ENCODE measurements at regions not wholly inside any gene's neighbourhood (a gene's known extent, or its start where the extent isn't known, plus 50 kb on each side); places are given as distances from the start of the nearest gene placed in this dataset.

DNA sequence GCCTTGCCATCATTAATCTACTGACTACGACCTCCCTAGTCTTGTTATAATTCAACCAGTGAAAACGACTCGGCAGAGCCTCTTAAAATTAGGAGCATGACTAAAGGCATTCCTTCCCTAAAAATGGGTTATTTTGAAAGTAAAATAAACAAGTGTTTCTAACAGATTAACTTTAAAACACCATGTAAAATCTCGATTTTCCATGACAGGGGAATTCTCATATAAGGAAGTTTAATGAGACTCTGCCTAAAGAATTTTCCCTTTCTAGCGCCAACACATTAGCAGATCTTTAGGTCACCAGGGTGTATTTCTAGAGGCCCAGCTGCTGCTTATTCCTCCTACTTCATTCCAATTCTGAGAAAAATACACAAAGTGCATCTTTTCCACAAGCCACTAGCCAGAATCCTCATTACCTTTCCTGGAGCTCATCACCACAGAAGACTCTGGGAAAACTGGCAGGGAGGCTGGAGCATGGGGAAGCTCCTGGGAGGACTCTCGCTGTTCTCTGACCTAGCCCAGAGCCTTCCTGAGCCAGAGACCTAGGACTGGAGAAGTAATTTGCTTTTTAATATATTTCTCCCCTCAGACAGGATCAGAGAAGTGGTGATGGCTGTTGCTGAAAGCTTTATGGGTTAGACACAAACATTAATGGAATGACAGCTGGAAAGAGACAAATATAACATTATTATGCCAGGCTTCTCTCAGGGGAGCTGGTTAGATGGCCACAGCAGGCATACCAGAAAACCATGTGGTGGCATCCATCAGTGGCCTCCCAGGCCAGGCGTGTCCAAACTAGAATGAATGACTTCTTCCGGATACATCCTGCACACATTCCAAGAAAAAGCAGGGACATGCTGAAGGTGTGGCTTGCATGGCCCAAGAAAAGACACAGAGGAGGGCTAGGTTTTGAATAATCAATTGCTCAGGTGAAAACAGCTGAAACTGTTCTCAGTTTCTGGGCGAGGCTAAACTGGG lies 63.6 kb upstream of the CTTNBP2NL start:
- Histone ChIP-seq H3K4me3 (ENCODE audit: control insufficient read depth in 1 of 7, extremely low read depth in 1 of 7, insufficient read depth in 4 of 7, low read depth in 2 of 7, low read length in 6 of 7) (no peak overlapping the region), H3K4me1 (ENCODE audit: control extremely low read depth in 1 of 4, control insufficient read depth in 4 of 4, insufficient read depth in 4 of 4, low read length in 3 of 4) (peaks cover 0 to 3% (median 1%) of the 10 kb centered on the region in 4 experiments), H3K27me3 (replicated peaks in 2 of 5; ENCODE audit: control insufficient read depth in 4 of 5, insufficient read depth in 5 of 5, low read length in 4 of 5) (peaks cover 0 to 15% (median 7%) of the 10 kb centered on the region in 5 experiments), H3K9me3 (ENCODE audit: control extremely low read depth in 1 of 5, control insufficient read depth in 4 of 5, insufficient read depth in 2 of 5, low read depth in 1 of 5, low read length in 4 of 5) (no peaks in the 10 kb centered on the region), H3K27ac (ENCODE audit: insufficient read depth in 1 of 2, low read depth in 1 of 2, low read length in 2 of 2, poor library complexity in 1 of 2, severe bottlenecking in 2 of 2) (no peak overlapping the region), H3K36me3 (ENCODE audit: control insufficient read depth in 4 of 4, insufficient read depth in 4 of 4, low read length in 3 of 4) (no peaks in the 10 kb centered on the region)
- ChIA-PET POLR2A (no interaction called here), CTCF (interaction anchor here (1.2 to 1.3 kb wide), 2 partner anchors 10 to 27 kb away, joined by 4 read pairs; no protein-coding TSS in a partner anchor)
- no peak for DNase-seq
- 98% methylated on average over 6 of the region's 9 CpGs for WGBS (ENCODE audit: insufficient coverage)

DNA sequence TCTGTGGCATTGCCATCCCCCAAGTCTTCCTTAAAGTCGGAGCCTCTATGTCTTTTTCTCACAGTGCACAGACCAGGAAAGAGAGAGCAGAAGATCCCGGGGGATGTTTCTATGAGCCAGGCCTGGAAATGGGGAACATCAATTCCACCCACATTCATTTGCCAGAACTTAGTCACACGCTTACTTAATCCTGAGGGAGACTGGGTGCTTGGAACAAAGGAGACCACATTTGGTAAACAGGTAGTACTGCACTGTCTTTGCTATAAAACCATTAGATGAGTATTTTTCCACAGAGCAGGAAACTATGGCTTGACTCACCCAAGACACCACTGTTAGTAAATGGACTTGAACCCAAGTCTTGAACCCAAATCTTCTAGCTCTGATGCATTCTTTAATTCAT lies 60.7 kb upstream of the CTTNBP2NL start:
- Histone ChIP-seq H3K4me3 (ENCODE audit: control insufficient read depth in 1 of 7, extremely low read depth in 1 of 7, insufficient read depth in 4 of 7, low read depth in 2 of 7, low read length in 6 of 7) (no peak overlapping the region), H3K4me1 (ENCODE audit: control extremely low read depth in 1 of 4, control insufficient read depth in 4 of 4, insufficient read depth in 4 of 4, low read length in 3 of 4) (peaks cover 0 to 3% (median 1%) of the 10 kb centered on the region in 4 experiments), H3K27me3 (replicated peaks in 2 of 5; ENCODE audit: control insufficient read depth in 4 of 5, insufficient read depth in 5 of 5, low read length in 4 of 5) (peaks cover 0 to 15% (median 7%) of the 10 kb centered on the region in 5 experiments), H3K27ac (ENCODE audit: insufficient read depth in 1 of 2, low read depth in 1 of 2, low read length in 2 of 2, poor library complexity in 1 of 2, severe bottlenecking in 2 of 2) (no peak overlapping the region), H3K36me3 (ENCODE audit: control insufficient read depth in 4 of 4, insufficient read depth in 4 of 4, low read length in 3 of 4) (no peaks in the 10 kb centered on the region), H3K9me3 (ENCODE audit: control extremely low read depth in 1 of 5, control insufficient read depth in 4 of 5, insufficient read depth in 2 of 5, low read depth in 1 of 5, low read length in 4 of 5) (peaks cover 0 to 3% (median 0%) of the 10 kb centered on the region in 5 experiments)
- DNase-seq, result no peak
- ChIA-PET POLR2A (no interaction called here), CTCF (interaction anchor here (1.4 to 2.4 kb wide), 3 partner anchors 11 to 21 kb away, joined by 3 to 6 read pairs (median 5); no protein-coding TSS in a partner anchor)
- 100% methylated on average over 1 of the region's 3 CpGs for WGBS (ENCODE audit: insufficient coverage)

DNA sequence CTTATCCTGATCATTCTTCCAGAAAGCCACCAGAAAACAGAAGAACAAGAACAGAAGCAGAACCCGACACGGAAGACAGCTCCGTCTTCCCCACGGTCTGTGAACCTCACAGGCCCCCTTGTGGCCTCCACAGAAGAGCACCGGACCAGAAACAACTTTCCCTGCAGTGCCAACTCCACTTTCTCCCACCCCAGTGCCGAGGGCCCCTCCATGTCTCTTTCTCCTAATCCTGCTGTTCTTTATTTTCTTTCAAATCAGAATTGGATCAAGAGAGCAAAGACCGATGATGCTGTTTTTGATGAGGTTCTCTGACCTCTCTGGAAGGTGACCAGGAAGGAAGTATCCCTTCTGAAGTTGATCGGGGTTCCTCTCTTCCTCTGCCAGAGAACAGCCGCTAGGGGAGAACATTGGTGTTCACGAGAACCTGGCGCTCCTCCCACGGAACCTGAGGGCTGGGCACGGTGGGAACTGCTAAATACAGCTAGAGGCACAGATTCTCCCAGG lies 58.9 kb upstream of the CTTNBP2NL start:
- no peak overlapping the region for H3K27ac ChIP-seq (ENCODE audit: insufficient read depth in 1 of 2, low read depth in 1 of 2, low read length in 2 of 2, poor library complexity in 1 of 2, severe bottlenecking in 2 of 2)
- H3K36me3 ChIP-seq (ENCODE audit: control insufficient read depth in 4 of 4, insufficient read depth in 4 of 4, low read length in 3 of 4), result no peaks in the 10 kb centered on the region
- peaks cover 0 to 3% (median 0%) of the 10 kb centered on the region in 5 experiments for H3K9me3 ChIP-seq (ENCODE audit: control extremely low read depth in 1 of 5, control insufficient read depth in 4 of 5, insufficient read depth in 2 of 5, low read depth in 1 of 5, low read length in 4 of 5)
- peaks cover 0 to 3% (median 1%) of the 10 kb centered on the region in 4 experiments for H3K4me1 ChIP-seq (ENCODE audit: control extremely low read depth in 1 of 4, control insufficient read depth in 4 of 4, insufficient read depth in 4 of 4, low read length in 3 of 4)
- peak; percentile 49 to 70 (median 65) for DNase-seq
- CTCF ChIA-PET, result interaction anchor here (0.8 to 2.4 kb wide), 11 partner anchors 9 to 569 kb away, joined by 3 to 6 read pairs (median 4); no protein-coding TSS in a partner anchor
- peak overlapping the region in 4 of 7 experiments; percentile 16 to 59 (median 43) for H3K4me3 ChIP-seq (ENCODE audit: control insufficient read depth in 1 of 7, extremely low read depth in 1 of 7, insufficient read depth in 4 of 7, low read depth in 2 of 7, low read length in 6 of 7)
- WGBS (ENCODE audit: insufficient coverage), result 6% methylated on average over 11 of the region's 13 CpGs
- POLR2A ChIA-PET, result no interaction called here
- H3K27me3 ChIP-seq (replicated peaks in 2 of 5; ENCODE audit: control insufficient read depth in 4 of 5, insufficient read depth in 5 of 5, low read length in 4 of 5), result peaks cover 0 to 10% (median 5%) of the 10 kb centered on the region in 5 experiments

DNA sequence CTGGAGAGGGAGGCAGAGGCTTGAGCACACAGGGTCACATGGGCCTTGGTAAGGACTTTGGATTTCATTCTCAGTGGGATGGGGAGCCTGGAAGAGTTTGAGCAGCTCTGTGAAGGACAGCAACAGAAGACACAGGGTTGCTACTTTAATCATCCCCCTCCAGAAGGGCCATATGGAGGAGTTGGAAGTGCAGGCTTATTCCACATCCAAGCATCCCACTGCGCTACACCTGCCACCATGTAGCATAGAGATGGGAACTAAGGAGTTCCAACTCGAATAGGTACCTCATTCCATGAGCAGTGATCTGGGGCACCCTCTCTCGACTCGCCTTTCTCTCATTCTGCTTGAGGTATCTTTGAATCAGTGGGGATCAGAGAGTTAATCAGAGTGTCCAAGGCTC lies 54.0 kb upstream of the CTTNBP2NL start:
- Histone ChIP-seq H3K9me3 (ENCODE audit: control extremely low read depth in 1 of 5, control insufficient read depth in 4 of 5, insufficient read depth in 2 of 5, low read depth in 1 of 5, low read length in 4 of 5) (peaks cover 0 to 3% (median 0%) of the 10 kb centered on the region in 5 experiments), H3K4me3 (ENCODE audit: control insufficient read depth in 1 of 7, extremely low read depth in 1 of 7, insufficient read depth in 4 of 7, low read depth in 2 of 7, low read length in 6 of 7) (no peak overlapping the region), H3K36me3 (ENCODE audit: control insufficient read depth in 4 of 4, insufficient read depth in 4 of 4, low read length in 3 of 4) (no peaks in the 10 kb centered on the region), H3K4me1 (ENCODE audit: control extremely low read depth in 1 of 4, control insufficient read depth in 4 of 4, insufficient read depth in 4 of 4, low read length in 3 of 4) (peaks cover 0 to 13% (median 4%) of the 10 kb centered on the region in 4 experiments), H3K27ac (ENCODE audit: insufficient read depth in 1 of 2, low read depth in 1 of 2, low read length in 2 of 2, poor library complexity in 1 of 2, severe bottlenecking in 2 of 2) (no peak overlapping the region), H3K27me3 (replicated peaks in 2 of 5; ENCODE audit: control insufficient read depth in 4 of 5, insufficient read depth in 5 of 5, low read length in 4 of 5) (peaks cover 0 to 8% (median 0%) of the 10 kb centered on the region in 5 experiments)
- CTCF ChIA-PET, result interaction anchor here (1.0 to 1.4 kb wide), 3 partner anchors 9 to 16 kb away, joined by 3 to 4 read pairs (median 4); no protein-coding TSS in a partner anchor
- no peak for DNase-seq
- 90% methylated on average over 2 of the region's 4 CpGs for WGBS (ENCODE audit: insufficient coverage)
- POLR2A ChIA-PET, result no interaction called here

DNA sequence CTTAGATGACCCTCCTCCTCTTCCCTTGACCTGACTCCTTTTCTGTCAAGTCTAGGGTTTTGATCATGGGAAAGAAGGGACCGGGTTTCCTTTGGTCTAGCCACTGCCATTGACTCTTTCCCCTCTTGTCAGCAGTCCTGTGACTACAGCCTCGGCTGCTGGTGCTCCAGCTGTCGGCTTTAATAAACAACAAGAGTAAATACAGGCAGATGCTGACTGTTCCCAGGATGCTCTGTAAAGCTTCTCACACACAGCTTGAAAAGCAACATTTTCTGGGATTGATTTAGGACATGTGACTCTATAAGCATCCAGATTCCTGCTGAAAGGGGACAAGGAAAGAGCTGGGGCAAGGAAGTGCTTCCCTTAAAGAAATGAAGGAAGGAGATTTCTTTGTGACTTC lies 53.5 kb upstream of the CTTNBP2NL start:
- CTCF ChIA-PET, result interaction anchor here (1.2 to 1.4 kb wide), 2 partner anchors 10 to 13 kb away, joined by 3 to 4 read pairs; no protein-coding TSS in a partner anchor
- POLR2A ChIA-PET, result no interaction called here
- H3K27me3 ChIP-seq (replicated peaks in 2 of 5; ENCODE audit: control insufficient read depth in 4 of 5, insufficient read depth in 5 of 5, low read length in 4 of 5), result peaks cover 0 to 6% (median 0%) of the 10 kb centered on the region in 5 experiments
- no peak for DNase-seq
- no peak overlapping the region for H3K27ac ChIP-seq (ENCODE audit: insufficient read depth in 1 of 2, low read depth in 1 of 2, low read length in 2 of 2, poor library complexity in 1 of 2, severe bottlenecking in 2 of 2)
- no peaks in the 10 kb centered on the region for H3K36me3 ChIP-seq (ENCODE audit: control insufficient read depth in 4 of 4, insufficient read depth in 4 of 4, low read length in 3 of 4)
- peaks cover 0 to 11% (median 3%) of the 10 kb centered on the region in 4 experiments for H3K4me1 ChIP-seq (ENCODE audit: control extremely low read depth in 1 of 4, control insufficient read depth in 4 of 4, insufficient read depth in 4 of 4, low read length in 3 of 4)
- peaks cover 0 to 3% (median 0%) of the 10 kb centered on the region in 5 experiments for H3K9me3 ChIP-seq (ENCODE audit: control extremely low read depth in 1 of 5, control insufficient read depth in 4 of 5, insufficient read depth in 2 of 5, low read depth in 1 of 5, low read length in 4 of 5)
- H3K4me3 ChIP-seq (ENCODE audit: control insufficient read depth in 1 of 7, extremely low read depth in 1 of 7, insufficient read depth in 4 of 7, low read depth in 2 of 7, low read length in 6 of 7), result no peak overlapping the region
- WGBS (ENCODE audit: insufficient coverage), result no CpG with 5 or more reads among the region's 3 CpGs

DNA sequence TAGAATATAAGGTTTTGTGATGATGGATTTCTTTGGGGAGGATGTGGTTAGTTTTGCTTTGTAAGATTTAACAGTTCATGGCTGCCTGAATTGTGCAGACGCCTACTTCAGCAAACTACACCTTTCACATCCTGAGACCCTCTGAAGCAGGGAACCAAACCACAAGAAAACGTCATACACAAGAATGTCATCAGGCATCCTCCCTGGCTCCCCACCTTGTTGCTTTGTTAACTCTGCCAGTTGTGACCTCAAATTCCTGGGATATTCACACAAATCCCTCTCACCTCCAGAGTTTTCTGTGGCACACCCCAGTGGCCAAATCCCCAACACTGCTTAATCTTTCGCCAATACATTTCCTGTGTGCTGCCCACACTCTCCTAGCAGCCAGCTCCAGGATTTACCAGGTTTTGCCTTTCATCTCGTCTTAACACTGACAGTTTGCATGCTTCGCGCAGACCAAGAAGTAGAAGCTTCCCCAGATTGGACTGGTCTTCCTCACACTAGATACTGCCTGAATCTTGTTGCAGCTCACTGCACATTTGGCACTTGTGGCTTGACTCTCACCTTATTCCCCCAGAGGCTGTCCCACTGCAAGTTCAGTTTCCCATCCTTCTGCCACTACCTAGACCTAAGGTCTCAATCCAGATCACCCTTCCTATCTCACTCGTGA lies 51.1 kb upstream of the CTTNBP2NL start:
- H3K9me3 ChIP-seq (ENCODE audit: control extremely low read depth in 1 of 5, control insufficient read depth in 4 of 5, insufficient read depth in 2 of 5, low read depth in 1 of 5, low read length in 4 of 5), result peaks cover 0 to 6% (median 0%) of the 10 kb centered on the region in 5 experiments
- DNase-seq, result peak in 2 of 3 donors; percentile 53 to 67
- peak overlapping the region in 1 of 7 experiments; percentile 12 for H3K4me3 ChIP-seq (ENCODE audit: control insufficient read depth in 1 of 7, extremely low read depth in 1 of 7, insufficient read depth in 4 of 7, low read depth in 2 of 7, low read length in 6 of 7)
- peaks cover 0 to 5% (median 0%) of the 10 kb centered on the region in 5 experiments for H3K27me3 ChIP-seq (replicated peaks in 2 of 5; ENCODE audit: control insufficient read depth in 4 of 5, insufficient read depth in 5 of 5, low read length in 4 of 5)
- ChIA-PET CTCF (interaction anchor here (1.0 to 1.3 kb wide), 2 partner anchors 12 to 21 kb away, joined by 3 read pairs; no protein-coding TSS in a partner anchor), POLR2A (no interaction called here)
- no peaks in the 10 kb centered on the region for H3K36me3 ChIP-seq (ENCODE audit: control insufficient read depth in 4 of 4, insufficient read depth in 4 of 4, low read length in 3 of 4)
- 0% methylated on average over 5 of the region's 7 CpGs for WGBS (ENCODE audit: insufficient coverage)
- no peak overlapping the region for H3K27ac ChIP-seq (ENCODE audit: insufficient read depth in 1 of 2, low read depth in 1 of 2, low read length in 2 of 2, poor library complexity in 1 of 2, severe bottlenecking in 2 of 2)
- peaks cover 0 to 11% (median 3%) of the 10 kb centered on the region in 4 experiments for H3K4me1 ChIP-seq (ENCODE audit: control extremely low read depth in 1 of 4, control insufficient read depth in 4 of 4, insufficient read depth in 4 of 4, low read length in 3 of 4)

Data from common myeloid progenitor, CD34-positive (primary cell).